HT-29 (cell line): ENCODE measurements at regions not wholly inside any gene's neighbourhood (a gene's known extent, or its start where the extent isn't known, plus 50 kb on each side); places are given as distances from the start of the nearest gene placed in this dataset.
"Not testable (repeated sequence)": the region's sequence is repeated elsewhere in the genome, so short reads cannot be mapped to it uniquely, and the experiment has no call there.

Experiments
- DNase-seq: peaks from one replicate; pipeline ENCODE4 v3.0.0-alpha.2; 2015; ENCODE audit warnings: low spot score

- DNase-seq = no peak
These were observed 57.1 kb downstream of the GRIN2B start for GRCh38 chr12:13924286-13924685.

GRCh38 chr12:13918897-13919296 lies 62.5 kb downstream of the GRIN2B start:
- no peak for DNase-seq

- DNase-seq = no peak
These were observed 66.3 kb downstream of the GRIN2B start for GRCh38 chr12:13915096-13915495.

GRCh38 chr12:13913371-13913770 lies 68.0 kb downstream of the GRIN2B start:
- no peak for DNase-seq

GRCh38 chr12:13911756-13912554 lies 69.4 kb downstream of the GRIN2B start:
- no peak for DNase-seq

- DNase-seq = peak; percentile 8
These were observed 75.6 kb downstream of the GRIN2B start for GRCh38 chr12:13905794-13906193.

GRCh38 chr12:13900718-13901117 lies 80.7 kb downstream of the GRIN2B start:
- DNase-seq = no peak

GRCh38 chr12:13898387-13898786 lies 83.0 kb downstream of the GRIN2B start:
- not testable (repeated sequence) for DNase-seq

- DNase-seq = no peak
These were observed 83.6 kb downstream of the GRIN2B start for GRCh38 chr12:13897811-13898210.

GRCh38 chr12:13896063-13896626 lies 85.3 kb downstream of the GRIN2B start:
- DNase-seq = no peak

- no peak for DNase-seq
These were observed 89.5 kb downstream of the GRIN2B start for GRCh38 chr12:13891902-13892301.

GRCh38 chr12:13890943-13891342 lies 90.5 kb downstream of the GRIN2B start:
- no peak for DNase-seq

GRCh38 chr12:13887779-13888388 lies 93.5 kb downstream of the GRIN2B start:
- no peak for DNase-seq

GRCh38 chr12:13882176-13882575 lies 99.2 kb downstream of the GRIN2B start:
- DNase-seq = no peak

- no peak for DNase-seq
These were observed 100.8 kb downstream of the GRIN2B start for GRCh38 chr12:13880613-13881012.

GRCh38 chr12:13875744-13876143 lies 105.7 kb downstream of the GRIN2B start:
- no peak for DNase-seq

- no peak for DNase-seq
These were observed 111.1 kb downstream of the GRIN2B start for GRCh38 chr12:13870255-13870654.

- DNase-seq = peak; percentile 80
These were observed 117.2 kb downstream of the GRIN2B start for GRCh38 chr12:13864081-13864673.

GRCh38 chr12:13857750-13858149 lies 123.7 kb downstream of the GRIN2B start:
- DNase-seq = no peak

GRCh38 chr12:13853471-13853870 lies 127.9 kb downstream of the GRIN2B start:
- no peak for DNase-seq

GRCh38 chr12:13851828-13852227 lies 129.6 kb downstream of the GRIN2B start:
- DNase-seq = no peak

- DNase-seq = no peak
These were observed 131.9 kb downstream of the GRIN2B start for GRCh38 chr12:13849456-13849855.

- no peak for DNase-seq
These were observed 137.6 kb downstream of the GRIN2B start for GRCh38 chr12:13843841-13844240.
